ENCODE measurements at regions not wholly inside any gene's neighbourhood (a gene's known extent, or its start where the extent isn't known, plus 50 kb on each side); places are given as distances from the start of the nearest gene placed in this dataset.

- ATAC-seq (no peak), FAIRE-seq (no peak), DNase-seq (ENCODE audit: extremely low read depth in 1 of 4, low spot score in 3 of 4) (no peak)
- H3K9me1 ChIP-seq (ENCODE audit: control insufficient read depth, insufficient read depth, low read length): no peaks in the 10 kb centered on the region
- H3K4me3 ChIP-seq: no peak overlapping the region
- H3K4me2 ChIP-seq (ENCODE audit: insufficient read depth, low read length): no peak overlapping the region
- ChIA-PET CTCF (ENCODE audit: low intra/inter-chr PET ratio) (no interaction called here), POLR2A (interaction anchor here (0.6 kb wide), 1 partner anchor 1001 kb away, joined by 3 read pairs; no protein-coding TSS in a partner anchor)
- no peaks in the 10 kb centered on the region for H4K20me1 ChIP-seq (replicated peaks; ENCODE audit: control insufficient read depth, insufficient read depth, low read length)
- no peaks in the 10 kb centered on the region for H3K36me3 ChIP-seq (ENCODE audit: control insufficient read depth, insufficient read depth, low read length)
- H3K9ac ChIP-seq (ENCODE audit: insufficient read depth in 1 of 2, low read depth in 2 of 2, low read length in 2 of 2): no peak overlapping the region
- H3K9me3 ChIP-seq (replicated peaks; ENCODE audit: control insufficient read depth, insufficient read depth, low read depth, low read length): no peaks in the 10 kb centered on the region
- TF ChIP-seq HMG20B (CRISPR knock-in tag; IDR thresholded peaks at IDR 0.05) (no peak), MCM3 (IDR thresholded peaks at IDR 0.05) (no peak), KHSRP (IDR thresholded peaks at IDR 0.05) (no peak), TFAM (CRISPR knock-in tag; conservative IDR thresholded peaks at IDR 0.05) (no peak), POLR2H (tag; IDR thresholded peaks at IDR 0.05; ENCODE audit: low read depth) (no peak)
- no peak overlapping the region for H3K27ac ChIP-seq (ENCODE audit: extremely low read depth, low read depth, low read length)
- BruUV-seq (replicated peaks): no TSS peak
- no peak overlapping the region for H2AFZ ChIP-seq (ENCODE audit: low read depth, low read length)
- intact Hi-C loops (cut with micrococcal nuclease) (no loop called here), in situ Hi-C loops (cut with MboI) (no loop called here)
- H3K79me2 ChIP-seq (ENCODE audit: control insufficient read depth, insufficient read depth, low read length): no peaks in the 10 kb centered on the region
- peaks cover 0 to 5% of the 10 kb centered on the region in 2 experiments; a peak in 1 of 5 replicates for H3K4me1 ChIP-seq (replicated peaks in 1 of 2; ENCODE audit: control insufficient read depth in 2 of 2, insufficient read depth in 2 of 2, low read length in 2 of 2)
- WGBS (ENCODE audit: insufficient coverage, low coverage, missing lambda C conversion rate): under 1% methylated on average over 34 of the region's 38 CpGs
- H3K27me3 ChIP-seq (ENCODE audit: control insufficient read depth in 2 of 2, insufficient read depth in 2 of 2, low read length in 2 of 2): peaks cover 0 to 13% of the 10 kb centered on the region in 2 experiments; a peak in 2 of 5 replicates
Measured at GRCh38 chr11:92866679-92867282, 102.7 kb upstream of the MTNR1B start.

- H3K27me3 ChIP-seq (ENCODE audit: control insufficient read depth in 2 of 2, insufficient read depth in 2 of 2, low read length in 2 of 2): peaks cover 0 to 13% of the 10 kb centered on the region in 2 experiments; a peak in 2 of 5 replicates
- no peak overlapping the region for H3K27ac ChIP-seq (ENCODE audit: extremely low read depth, low read depth, low read length)
- ChIA-PET CTCF (ENCODE audit: low intra/inter-chr PET ratio) (no interaction called here), POLR2A (no interaction called here)
- TF ChIP-seq ZNF431 (CRISPR knock-in tag; IDR thresholded peaks at IDR 0.05) (no peak), PATZ1 (CRISPR knock-in tag; IDR thresholded peaks at IDR 0.05; ENCODE audit: borderline replicate concordance) (no peak), SIN3B (IDR thresholded peaks at IDR 0.05; ENCODE audit: low read depth) (no peak)
- no peaks in the 10 kb centered on the region for H3K36me3 ChIP-seq (ENCODE audit: control insufficient read depth, insufficient read depth, low read length)
- in situ Hi-C loops (cut with MboI) (no loop called here), intact Hi-C loops (cut with micrococcal nuclease) (no loop called here)
- BruUV-seq (replicated peaks): no TSS peak
- H3K9me1 ChIP-seq (ENCODE audit: control insufficient read depth, insufficient read depth, low read length): no peaks in the 10 kb centered on the region
- H2AFZ ChIP-seq (ENCODE audit: low read depth, low read length): no peak overlapping the region
- ATAC-seq: no peak
- H3K4me1 ChIP-seq (replicated peaks in 1 of 2; ENCODE audit: control insufficient read depth in 2 of 2, insufficient read depth in 2 of 2, low read length in 2 of 2): peaks cover 0 to 5% of the 10 kb centered on the region in 2 experiments; a peak in 1 of 5 replicates
- H3K9ac ChIP-seq (ENCODE audit: insufficient read depth in 1 of 2, low read depth in 2 of 2, low read length in 2 of 2): no peak overlapping the region
- no peaks in the 10 kb centered on the region for H3K9me3 ChIP-seq (replicated peaks; ENCODE audit: control insufficient read depth, insufficient read depth, low read depth, low read length)
- 2% methylated on average over 9 of the region's 9 CpGs for WGBS (ENCODE audit: insufficient coverage, low coverage, missing lambda C conversion rate)
- no peaks in the 10 kb centered on the region for H3K79me2 ChIP-seq (ENCODE audit: control insufficient read depth, insufficient read depth, low read length)
- no peak for FAIRE-seq
- H3K4me2 ChIP-seq (ENCODE audit: insufficient read depth, low read length): no peak overlapping the region
- no peak overlapping the region for H3K4me3 ChIP-seq
- DNase-seq (ENCODE audit: extremely low read depth in 1 of 4, low spot score in 3 of 4): no peak
- H4K20me1 ChIP-seq (replicated peaks; ENCODE audit: control insufficient read depth, insufficient read depth, low read length): no peaks in the 10 kb centered on the region
Measured at GRCh38 chr11:92867913-92868619, 101.4 kb upstream of the MTNR1B start.

Data from K562 (cell line).